Stimulated activated naive CD4-positive, alpha-beta T cell treated with Interleukin-2 at 50 U/mL for 16 hours (primary cell): ENCODE measurements at regions not wholly inside any gene's neighbourhood (a gene's known extent, or its start where the extent isn't known, plus 50 kb on each side); places are given as distances from the start of the nearest gene placed in this dataset.

Experiments
- DNase-seq: peaks from one replicate; lab custom pipeline; 2025; lab: John Stamatoyannopoulos, UW

DNA sequence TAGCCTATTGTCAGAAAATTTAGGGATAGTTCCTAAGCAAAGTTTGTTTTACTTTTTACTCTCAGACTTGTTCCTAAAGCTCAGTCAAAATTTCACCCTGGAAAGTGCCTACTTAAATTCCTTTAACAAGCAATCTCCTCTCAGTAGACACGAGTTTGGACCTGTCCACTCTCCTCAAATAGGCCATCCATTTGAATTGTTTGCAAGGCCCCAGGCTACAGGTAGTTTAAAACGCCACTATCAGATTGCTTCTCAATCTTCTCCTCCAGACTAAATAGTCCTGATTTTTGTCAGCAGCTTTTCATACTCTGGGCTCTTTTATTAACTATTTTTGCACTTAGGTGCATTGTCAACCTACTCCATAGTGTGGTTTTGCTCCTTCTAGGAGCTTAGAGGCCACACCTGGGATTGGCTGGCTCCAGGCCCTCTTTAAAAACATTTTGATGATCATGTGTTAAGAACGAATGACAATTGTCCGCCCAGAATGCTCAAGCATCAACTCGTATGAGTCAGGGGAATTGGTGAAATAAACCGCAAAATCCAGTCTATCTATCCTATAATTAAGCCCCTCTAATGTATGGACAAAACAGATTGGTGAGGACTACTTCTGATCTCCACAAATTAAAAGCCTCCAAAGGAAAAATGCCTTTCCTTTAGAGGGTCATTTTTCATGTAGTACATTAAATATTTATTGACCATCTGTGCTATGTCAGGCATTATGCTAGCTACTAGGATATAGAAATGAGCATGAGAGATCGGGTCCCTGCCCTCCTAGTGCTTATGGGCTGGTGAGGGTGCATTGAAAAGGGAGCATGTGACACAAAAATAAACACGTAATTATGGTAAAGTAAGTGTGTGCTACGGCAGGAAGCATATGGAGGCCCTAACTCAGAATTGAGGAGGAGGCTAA is 333.8 kb upstream of the TNP1 start:
- no peak for DNase-seq

DNA sequence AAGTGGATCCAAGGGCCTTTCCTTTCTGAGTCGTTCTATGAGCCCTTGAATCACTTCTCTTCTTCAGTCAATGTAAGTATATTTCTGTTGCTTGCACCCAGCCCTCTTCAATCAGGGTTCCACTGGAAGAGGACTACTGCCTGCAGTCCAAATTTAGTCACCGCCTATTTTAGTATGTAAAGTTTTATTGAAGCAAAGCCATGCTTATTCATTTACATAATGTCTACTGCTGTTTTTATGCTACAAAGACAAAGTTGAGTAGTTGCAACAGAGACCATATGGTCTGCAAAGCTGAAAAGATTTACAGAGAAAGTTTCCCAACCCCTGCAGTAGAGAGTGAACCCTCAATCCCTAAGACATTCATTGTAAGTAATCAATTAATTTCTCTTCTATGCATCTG is 332.5 kb upstream of the TNP1 start:
- DNase-seq: no peak

DNA sequence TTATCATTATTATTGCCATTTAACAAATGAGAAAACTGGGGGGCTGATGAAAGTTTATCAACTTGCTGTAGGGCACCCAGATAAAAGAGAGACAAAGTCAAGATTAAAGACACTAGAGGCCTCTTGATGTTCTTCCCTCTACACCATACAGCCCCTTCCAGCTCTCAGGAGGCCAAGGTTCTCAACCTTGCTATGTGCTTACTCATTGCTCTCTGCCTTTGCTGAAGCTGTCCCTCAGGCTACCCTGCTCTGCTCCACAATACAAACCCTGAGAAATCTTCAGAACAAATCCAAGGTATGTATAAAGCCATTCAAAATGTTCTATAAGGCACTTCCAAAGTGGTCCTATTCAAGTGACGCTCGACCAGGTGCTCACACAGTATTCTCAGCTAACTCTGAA is 329.9 kb upstream of the TNP1 start:
- DNase-seq: no peak

DNA sequence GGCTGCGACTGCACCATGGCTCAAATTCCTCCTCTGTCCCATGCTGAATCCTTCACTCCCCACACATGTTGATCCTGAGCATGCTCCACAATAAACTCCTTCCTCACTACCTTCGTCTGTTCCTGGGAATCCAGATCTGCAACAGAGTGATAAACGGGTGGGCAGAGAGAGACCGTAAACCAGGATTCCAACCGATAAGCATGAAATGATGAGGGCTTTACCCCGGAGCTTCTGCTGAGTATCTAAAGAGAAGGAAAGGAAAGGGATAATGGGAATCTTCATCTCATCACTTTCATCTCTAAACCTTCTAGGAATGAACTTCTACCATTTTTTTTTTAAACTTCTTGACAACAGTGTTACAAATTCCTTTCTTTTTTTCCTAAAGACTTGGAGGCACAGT is 329.3 kb upstream of the TNP1 start:
- DNase-seq: no peak

DNA sequence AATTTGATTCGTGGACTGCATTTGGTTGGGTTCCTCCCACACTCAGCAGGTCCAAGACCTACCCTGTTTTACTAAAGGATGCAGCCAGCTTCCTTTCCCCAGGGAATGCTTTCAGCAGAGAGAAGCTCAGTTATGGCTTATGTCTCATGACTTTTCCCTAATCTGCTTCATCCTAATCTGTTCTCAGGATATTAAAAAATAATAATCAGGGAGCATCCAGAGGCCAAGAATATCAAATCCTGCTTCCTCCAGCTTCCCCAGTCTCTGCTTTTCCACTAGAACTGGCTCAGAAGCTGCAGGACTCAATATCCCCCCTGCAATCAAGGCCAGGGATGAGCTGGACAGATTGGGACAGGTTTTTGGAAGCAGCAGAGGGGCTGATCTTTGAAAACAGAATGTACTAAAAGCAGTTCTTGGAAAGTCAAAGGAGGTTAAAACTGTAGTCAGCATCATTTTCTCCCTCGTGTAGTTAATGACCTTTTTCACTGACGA is 326.9 kb upstream of the TNP1 start:
- DNase-seq: no peak

DNA sequence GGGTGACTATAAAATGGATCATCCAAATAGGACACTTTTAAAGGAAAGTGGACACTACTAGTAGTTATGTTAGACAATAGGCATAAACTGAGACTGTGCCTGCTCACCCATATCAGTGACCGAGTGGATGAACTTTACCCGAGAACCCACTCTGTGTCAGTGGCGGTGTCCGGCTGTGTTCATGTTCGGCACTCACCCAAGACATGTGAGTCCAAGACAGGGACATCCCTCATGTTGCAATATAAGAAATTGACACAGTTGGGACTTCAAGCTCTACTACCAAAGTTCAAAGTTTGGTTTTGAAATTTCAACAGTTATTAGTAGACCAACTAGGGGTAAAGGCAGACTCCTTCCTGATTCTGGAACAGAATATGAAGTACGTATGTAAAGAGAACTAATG is 326.3 kb upstream of the TNP1 start:
- DNase-seq: no peak

DNA sequence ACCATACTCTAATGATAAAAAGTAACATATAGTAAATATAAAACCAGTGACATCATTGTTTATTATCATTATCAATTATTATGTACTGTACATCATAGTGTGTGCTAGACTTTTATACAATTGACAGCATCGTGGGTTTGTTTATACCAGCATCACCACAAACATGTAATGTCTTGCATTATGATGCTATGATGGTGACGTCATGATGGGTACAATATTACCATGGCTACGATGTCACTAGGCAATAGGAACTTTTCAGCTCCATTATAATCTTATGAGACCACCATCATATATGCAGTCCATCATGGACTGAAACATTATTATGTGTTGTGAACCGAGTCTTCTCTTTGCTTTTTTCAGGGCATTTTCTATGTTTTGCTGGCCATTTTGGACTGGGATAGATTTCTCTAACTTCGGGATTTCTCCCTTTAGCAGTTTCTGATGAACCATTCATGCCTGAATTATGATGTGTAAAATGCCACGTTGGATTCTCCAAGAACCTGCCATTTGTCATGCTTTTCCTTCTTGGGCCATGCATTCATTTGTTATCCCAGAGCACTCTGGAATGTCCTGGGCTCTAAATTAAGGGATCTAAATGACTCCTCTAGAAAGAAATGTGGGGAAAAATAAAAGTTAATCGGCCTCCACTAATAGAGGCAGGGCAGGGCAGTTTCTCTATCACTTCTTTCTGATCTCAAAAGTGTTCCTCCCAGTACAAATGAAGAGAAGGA is 325.6 kb upstream of the TNP1 start:
- no peak for DNase-seq

DNA sequence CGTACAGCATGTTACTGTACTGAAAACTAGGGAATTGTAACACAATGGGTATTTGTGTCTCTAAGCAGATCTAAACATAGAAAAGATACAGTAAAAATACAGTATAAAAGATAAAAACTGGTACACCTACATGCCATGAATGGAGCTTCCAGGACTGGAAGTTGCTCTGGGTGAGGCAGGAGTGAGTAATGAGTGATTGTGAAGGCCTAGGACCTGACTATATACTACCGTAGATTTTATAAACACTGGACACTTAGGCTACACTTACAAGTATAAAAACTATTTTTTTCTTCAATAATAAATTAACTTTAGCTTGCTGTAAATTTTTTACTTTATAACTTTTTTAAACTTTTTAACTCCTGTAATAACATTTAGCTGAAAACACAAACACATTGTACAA is 324.4 kb upstream of the TNP1 start:
- no peak for DNase-seq

DNA sequence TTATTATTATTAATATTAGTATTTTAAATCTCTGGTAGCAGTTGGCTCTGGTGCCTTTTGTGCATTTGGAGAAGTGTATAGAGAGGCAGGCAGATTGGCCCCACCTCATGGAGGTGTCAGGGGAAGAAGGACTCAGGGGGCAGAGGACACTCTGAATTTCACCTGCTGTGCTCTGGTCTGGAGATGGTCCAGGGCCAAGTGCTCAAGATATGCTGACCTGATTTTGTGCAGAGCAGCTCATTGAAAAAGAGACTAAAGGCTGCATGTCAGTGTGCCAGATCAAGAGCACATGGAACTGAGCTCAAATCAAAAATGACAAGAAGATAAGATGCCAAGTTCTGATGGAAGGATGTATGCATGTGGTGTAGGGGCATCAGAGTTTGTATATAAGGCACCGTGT is 323.6 kb upstream of the TNP1 start:
- no peak for DNase-seq

DNA sequence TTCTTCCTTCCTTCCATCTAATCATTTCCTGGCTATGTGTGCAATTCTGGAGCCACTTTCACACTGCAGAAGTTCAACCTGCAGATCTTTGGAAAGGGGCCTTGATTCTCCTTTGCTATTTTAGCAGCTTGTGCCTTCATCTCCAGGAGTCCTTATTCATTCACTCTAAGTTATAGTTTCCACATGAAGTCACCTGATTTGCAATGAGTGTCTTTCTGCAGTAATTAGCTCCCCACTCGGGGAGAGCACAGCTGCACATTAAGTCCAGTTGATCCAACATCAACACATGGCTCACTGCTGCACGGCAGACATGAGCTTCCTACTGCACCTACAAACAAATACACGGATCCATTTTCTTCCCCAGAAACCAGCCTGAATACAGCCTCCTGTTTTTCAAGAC is 323.1 kb upstream of the TNP1 start:
- DNase-seq: no peak

DNA sequence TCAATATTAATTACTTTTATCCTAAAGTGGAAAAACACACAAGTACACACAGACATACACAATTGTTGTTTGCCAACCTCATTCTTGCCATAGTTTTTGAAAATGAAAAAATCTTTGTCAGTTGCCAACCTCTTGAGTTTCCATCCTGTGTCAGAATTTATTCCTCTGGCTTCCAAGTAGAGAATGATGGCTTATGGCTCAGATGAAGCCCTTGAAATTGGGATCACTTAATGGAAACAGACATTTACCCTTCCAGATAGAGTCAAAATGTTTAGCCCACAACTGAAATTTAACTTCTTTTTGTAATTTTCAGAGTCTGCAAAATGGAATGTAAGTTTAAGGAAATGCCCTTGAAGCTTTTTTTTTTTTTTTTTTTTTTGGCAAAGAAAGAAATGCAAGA is 321.6 kb upstream of the TNP1 start:
- no peak for DNase-seq

DNA sequence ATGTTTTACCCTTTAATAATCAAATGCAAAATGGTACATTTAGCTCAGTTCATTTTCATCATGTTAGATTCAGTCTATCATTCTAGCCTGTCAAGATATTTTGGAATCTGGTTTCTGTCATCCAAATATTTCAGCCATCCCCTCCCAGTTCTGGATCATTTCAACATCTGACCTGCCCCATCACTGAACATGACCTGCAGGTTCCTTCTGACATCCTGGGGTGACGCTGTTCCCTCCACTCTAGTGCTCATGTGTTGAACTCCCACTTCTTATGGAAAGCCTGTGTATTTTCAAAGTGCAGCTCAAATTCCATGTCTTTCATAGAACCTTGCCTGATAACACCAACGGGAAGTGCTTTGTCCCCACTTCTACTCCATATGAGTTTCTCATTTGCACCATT is 320.0 kb upstream of the TNP1 start:
- DNase-seq: no peak

DNA sequence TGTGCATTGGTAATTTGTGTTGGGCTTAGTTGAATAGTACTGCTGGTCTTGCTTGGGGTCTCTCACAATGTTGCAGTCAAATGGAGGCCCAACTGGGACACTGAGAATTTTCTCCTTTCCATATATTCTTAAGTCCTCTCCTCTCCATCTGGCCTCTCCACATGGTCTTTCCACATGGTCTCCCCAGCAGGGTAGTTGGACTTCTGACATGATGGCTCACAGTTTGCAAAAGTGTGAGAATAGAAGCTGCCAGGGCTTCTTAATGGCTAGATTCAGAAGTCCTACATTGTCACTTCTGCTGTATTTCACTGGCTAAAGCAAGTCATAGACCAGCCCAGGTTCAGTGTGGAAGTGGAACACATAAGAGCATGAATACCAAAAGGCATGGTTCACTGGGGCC is 318.5 kb upstream of the TNP1 start:
- no peak for DNase-seq

DNA sequence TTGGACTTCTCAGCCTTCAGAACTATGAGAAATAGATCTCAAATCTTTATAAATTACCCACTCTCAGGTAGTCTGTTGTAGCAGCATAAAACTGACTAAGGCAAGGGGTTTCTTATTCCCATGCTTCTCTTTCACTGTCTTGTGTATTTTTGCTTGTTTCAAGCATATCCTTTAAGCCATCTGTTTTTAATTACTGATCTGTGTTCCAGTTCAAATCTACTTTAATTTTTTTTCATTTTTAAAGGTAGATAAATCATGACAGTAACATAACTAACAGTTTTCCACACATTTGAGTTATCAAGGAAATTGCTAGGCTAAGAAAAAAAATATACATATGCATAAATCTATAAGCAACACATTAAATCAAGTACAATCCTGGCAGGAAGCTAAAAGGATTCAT is 317.9 kb upstream of the TNP1 start:
- no peak for DNase-seq

DNA sequence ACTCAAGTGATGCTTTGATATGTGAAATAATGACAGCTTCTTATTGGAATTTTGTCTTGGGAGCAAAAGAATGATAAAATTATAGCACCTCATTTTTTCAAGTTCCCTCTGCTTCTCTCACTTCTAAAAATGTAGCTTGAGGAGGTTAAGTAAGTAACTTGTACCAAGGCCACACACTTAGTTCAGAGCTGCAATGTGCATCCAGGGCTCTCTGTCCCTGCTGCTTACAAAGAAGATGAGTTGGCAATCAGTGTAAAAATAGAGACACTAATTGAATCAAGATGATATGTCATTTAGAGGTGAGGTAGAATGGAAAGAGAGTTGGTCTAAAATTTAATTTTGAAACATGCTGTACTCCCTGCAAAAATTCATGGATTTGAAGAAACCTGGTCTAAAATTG is 312.0 kb upstream of the TNP1 start:
- no peak for DNase-seq

DNA sequence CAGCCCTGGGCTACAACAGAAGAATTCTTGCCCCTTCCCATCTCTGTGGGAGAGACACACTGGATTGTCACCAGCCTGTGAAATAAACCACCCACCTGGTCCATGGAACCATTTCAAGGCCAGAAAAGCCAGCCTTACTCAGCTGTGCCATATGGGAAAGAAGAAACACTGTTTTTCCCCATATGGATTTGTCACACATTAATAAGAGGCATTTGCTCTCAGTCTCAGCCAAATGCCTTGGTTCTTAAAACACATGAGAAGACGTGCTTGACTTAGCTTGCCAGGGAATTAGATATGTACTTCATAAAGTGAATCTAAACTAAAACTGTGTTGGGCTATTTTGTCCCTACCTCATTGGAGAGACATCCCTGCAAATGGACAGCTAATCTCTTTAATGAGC is 308.6 kb upstream of the TNP1 start:
- no peak for DNase-seq

DNA sequence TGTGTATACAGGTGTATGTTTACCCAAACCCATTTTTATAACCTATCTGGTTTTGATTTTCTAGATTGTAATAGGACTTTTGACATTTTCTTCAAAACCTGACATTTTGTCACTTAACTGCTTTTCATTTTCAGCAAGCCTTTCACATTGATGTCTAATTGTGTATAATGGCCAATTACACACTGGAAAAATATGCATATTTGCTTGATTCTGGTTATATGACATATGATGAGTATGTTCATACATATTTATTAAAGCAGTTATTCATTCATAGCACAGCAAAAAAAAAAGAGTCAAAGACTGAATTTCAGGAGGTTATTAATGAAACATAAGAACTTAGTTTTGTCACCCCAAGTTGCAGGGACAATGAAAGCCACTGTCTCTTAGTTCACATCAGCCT is 307.7 kb upstream of the TNP1 start:
- DNase-seq: no peak

DNA sequence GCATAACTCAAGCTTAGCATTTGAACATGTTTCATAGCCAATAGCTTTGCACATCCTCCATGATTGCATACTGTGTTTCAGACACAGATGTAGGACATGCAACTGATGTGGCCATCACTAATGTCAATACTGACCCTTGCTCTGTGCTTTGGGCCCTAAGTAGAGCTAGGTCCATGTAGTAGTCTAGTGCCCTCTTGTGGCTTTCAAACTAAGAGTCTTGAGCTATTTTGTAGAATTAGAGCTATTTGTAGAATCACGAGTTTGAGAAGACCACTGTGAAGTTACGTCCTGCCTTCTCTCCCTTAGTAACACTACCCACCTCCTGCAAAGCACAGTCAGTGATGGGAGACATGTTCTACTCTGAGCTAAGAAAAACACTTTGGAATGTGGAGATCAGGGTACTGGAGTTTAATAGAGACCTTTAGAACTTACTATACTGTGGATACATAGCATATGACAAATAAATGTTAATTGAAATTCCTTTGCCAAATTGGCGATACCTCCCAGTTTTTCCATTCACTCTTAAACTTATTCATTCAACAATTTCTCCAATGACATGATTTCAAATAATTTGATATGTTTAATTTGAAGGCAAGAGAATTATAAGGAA is 306.5 kb upstream of the TNP1 start:
- no peak for DNase-seq

DNA sequence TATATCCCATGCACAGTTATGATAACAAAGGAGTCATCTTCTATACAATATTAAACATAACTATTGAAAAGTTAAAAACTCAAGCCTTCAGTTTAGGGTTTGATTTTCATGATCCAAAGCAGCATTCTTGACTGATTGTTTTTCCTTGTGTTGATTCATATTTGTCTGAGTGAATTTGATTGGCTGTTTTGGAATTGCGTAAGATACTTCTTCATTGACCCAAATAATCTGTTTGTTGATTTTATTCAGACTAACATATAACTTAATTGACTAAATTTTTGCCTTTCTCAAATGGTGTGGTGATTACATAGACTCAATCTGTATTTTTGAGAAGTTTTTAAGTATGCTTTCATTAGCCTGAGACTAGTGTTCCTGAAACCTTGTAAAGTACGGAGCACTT is 305.7 kb upstream of the TNP1 start:
- no peak for DNase-seq

DNA sequence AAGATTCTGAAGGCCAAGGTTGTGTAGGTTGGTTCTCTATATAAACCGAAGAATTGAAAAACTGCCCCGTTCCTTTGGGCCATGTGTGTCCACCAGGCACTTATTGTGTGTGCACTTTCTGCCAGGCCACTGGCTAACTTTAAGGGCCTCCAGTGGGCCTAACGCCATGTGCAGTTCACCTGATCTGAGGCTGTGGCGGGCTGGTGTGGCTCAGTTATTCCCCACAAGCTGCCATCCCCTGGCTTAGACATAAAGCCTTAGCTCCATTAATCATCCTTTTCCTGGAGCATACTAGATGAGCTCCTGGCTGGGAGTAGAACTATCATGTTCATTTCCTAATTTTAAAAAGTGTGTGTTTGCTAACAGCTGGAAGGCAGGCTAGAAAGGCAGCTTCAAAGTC is 304.1 kb upstream of the TNP1 start:
- no peak for DNase-seq

DNA sequence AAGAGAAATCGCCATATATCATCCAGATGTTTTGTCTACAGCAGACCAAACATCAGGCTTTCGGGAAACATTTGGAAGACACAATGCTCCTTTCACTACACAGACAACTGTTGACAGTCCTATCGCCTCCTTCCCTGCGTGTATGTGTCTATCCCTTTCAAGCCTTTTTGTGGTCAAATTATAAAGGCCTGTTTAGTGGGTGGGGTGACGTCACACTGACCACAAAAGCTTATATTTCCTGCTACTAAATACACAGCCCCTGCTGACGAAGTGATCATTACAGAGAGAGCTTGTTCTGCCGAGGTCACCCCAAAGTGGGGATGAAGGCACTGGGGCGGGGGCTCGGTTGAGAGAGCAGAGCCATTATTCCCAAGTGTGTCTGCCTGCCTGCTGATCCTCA is 302.7 kb upstream of the TNP1 start:
- DNase-seq: no peak

DNA sequence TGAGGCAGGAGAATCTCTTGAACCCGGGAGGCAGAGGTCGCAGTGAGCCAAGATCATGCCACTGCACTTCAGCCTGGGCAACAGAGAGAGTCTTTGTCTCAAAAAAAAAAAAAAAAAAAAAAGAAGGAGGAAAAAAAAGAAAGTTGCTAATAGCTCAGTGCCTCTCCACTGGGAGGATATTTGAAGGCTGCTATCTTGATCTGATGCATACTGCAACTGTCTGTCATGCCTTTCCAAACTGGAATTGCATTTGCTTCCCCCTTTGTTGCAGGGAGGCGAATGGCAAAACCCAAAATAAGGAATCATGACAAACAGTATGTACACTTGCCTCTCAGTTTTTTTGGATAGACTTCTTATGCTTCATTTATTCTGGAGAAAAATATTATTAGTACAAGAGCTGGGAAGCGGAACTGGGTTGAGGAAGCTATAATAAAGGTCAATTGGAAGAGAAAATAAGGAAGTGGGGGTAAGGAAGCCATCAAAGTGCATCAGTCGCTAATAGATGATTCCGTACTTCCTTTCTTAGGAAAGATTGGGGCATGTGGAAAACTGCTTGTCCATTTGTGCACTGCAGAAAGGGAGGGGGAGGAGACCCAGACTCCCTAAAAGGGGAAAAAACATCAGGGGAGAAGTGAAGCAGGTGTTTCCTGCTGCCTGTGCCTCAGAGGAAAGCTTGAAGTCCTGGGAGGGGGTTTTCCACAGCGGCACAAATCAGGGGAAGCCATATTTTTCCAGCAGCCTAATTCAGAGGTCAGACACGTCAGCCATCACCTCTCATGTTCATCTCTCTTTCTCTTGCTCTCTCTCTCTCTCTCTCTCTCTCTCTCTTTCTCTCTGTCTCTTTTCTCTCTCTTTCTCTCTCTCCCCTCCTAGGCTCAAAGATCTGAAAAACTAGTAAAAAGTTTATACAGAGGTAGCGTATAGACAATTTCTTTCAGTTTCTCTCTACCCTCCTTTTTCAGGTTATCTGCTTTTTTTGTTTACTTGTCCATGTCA is 301.4 kb upstream of the TNP1 start:
- no peak for DNase-seq
